Stimulated activated CD4-positive, alpha-beta T cell treated with anti-CD3 and anti-CD28 coated beads, Interleukin-2, amount 100 ng/mL, for 24 hours (primary cell): ENCODE measurements at regions not wholly inside any gene's neighbourhood (a gene's known extent, or its start where the extent isn't known, plus 50 kb on each side); places are given as distances from the start of the nearest gene placed in this dataset.
A peak's percentile ranks its signal among the peaks of the same experiment; 100 is the strongest.
"Not testable (repeated sequence)": the region's sequence is repeated elsewhere in the genome, so short reads cannot be mapped to it uniquely, and the experiment has no call there.

Experiments
- DNase-seq, 2 donors: peaks; one replicate each; pipeline ENCODE4 v3.0.0-alpha.2; 2020

GRCh38 chrX:39052751-39053150 lies 251.5 kb downstream of the MID1IP1 start:
- no peak for DNase-seq

GRCh38 chrX:39058724-39059123 lies 257.5 kb downstream of the MID1IP1 start:
- no peak for DNase-seq

DNA sequence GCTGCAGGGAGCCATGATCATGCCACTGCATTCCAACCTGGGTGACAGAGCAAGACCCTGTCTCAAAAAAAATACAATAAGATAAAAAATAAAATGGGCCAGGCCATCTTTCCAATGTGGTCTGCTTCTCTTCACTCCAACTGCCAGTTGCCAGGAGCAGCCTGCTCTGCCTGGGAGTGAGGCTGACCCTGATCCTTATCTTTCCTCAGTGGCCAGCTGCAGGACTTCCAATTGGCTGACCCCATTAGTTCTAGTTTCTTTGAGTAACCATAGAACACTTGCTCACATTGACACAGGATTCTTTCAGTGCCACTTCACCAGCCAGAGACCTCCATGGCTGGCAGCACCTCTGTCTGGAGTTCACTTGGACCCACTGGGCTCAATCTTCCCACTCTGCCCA lies 258.6 kb downstream of the MID1IP1 start:
- DNase-seq = no peak

DNA sequence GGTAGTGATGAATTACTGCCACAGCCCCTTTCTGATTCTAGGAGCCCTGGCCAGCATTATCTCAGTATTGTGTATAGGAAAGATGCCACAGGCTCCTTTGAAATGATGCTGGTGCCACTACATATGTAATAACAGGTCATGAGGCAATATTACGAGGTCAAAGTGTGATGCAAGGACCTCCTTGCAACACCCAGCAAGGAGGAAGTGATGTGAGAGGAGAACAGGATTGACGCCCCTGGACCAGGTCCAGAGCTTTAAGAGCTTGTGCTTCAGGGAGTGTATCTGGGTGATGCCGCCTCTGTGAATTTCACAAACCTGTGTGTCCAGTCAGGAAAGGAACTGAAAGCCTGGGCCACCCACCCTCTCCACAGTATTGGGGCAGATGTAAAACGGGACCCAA lies 261.8 kb downstream of the MID1IP1 start:
- DNase-seq = no peak

- no peak for DNase-seq
Measured at GRCh38 chrX:39063702-39064101, 262.4 kb downstream of the MID1IP1 start.

- DNase-seq = no peak
Measured at GRCh38 chrX:39065051-39065871, 264.0 kb downstream of the MID1IP1 start.

GRCh38 chrX:39067866-39068265 lies 266.6 kb downstream of the MID1IP1 start:
- DNase-seq = no peak

DNA sequence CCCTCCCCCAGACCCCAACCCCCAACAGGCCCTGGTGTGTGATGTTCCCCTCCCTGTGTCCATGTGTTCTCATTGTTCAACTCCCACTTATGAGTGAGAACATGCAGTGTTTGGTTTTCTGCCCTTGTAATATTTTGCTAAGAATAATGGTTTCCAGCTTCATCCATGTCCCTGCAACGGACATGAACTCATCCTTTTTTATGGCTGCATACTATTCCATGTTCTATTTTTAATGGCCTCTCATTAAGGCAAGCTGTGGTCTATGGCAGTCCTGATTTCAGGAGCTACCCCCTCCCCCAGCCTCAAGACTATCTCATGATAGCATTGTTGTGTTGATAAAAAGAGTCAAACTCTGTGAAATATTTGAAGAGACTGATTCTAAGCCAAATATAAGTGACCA lies 267.4 kb downstream of the MID1IP1 start:
- DNase-seq = not testable (repeated sequence)

DNA sequence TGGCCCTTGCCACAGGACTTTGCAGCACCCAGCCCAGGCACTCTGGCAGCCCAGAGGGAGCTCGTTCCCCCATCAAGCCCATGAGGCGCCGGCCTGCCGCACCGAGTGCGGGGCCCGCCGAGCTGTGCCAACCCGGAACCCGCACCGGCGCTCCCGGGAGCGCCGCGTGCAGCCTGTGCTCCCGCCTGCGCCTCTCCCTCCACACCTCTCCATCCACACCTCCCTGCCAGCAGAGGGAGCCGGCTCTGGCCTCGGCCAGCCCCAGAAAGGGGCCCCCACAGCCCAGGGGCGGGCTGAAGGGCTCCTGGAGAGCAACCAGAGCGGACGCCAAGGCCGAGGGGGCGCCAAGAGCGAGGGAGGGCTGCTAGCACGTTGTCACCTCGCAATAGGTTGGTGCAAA lies 268.8 kb downstream of the MID1IP1 start:
- no peak for DNase-seq

GRCh38 chrX:39073131-39073530 lies 271.9 kb downstream of the MID1IP1 start:
- no peak for DNase-seq

GRCh38 chrX:39096599-39096998 lies 295.3 kb downstream of the MID1IP1 start:
- no peak for DNase-seq

- no peak for DNase-seq
Measured at GRCh38 chrX:39104745-39105144, 303.5 kb downstream of the MID1IP1 start.

- no peak for DNase-seq
Measured at GRCh38 chrX:39112143-39112542, 310.9 kb downstream of the MID1IP1 start.

DNA sequence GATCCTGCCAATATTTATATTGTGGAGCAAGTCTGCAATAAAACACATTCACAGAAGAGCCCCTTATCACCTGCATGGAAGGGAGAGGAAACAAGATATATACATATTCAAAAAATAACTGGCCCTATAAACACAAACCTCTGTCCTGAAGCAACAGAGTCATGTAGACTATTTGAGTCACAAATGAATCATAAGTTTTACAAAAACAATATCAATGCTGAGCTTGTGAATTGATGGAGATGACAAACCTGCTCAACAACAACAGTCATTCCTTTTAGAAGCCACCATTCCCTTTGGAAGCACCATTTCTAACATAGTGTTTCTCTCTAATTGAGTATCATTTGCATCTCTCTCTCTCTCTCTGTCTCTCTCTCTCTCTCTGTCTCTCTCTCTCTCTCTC lies 313.9 kb downstream of the MID1IP1 start:
- DNase-seq = no peak

GRCh38 chrX:39117101-39117500 lies 315.8 kb downstream of the MID1IP1 start:
- DNase-seq = no peak

DNA sequence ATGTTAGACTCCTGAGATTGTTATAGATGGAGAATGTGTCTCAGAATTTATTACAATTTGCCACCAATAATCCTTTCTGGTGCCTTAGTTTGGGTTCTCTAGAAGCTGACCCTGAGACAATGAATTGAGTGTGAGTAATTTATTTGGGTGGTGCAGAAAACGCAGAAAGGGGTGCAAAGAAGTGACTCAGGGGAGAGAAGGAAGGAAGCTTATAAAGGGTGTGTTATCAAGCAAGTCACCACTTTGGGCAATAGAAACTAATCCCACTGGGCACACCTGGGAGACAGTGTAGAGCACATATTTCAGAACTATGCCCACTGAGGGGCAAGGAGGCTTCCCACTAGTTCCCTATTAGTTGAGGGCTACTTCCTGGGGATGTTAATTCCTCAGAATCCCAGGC lies 320.6 kb downstream of the MID1IP1 start:
- DNase-seq = no peak

DNA sequence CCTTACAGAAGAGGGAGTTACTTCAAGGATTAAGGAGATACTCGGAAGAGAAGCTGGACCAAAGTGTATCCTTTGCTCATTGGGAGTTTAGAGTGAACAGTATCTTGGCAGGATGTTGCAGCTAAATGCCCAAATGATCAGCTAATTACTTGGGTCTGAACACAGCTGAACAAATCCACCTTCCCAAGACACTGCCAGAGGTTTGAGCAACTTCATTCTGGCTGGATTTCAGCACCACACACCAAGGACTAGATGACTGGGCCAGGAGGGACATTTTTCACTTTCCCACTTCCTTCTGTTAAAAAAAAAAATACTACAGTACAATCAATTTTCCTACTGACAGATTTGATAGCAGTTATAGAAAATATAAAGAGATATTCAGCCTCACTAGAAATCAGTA lies 324.6 kb downstream of the MID1IP1 start:
- no peak for DNase-seq

DNA sequence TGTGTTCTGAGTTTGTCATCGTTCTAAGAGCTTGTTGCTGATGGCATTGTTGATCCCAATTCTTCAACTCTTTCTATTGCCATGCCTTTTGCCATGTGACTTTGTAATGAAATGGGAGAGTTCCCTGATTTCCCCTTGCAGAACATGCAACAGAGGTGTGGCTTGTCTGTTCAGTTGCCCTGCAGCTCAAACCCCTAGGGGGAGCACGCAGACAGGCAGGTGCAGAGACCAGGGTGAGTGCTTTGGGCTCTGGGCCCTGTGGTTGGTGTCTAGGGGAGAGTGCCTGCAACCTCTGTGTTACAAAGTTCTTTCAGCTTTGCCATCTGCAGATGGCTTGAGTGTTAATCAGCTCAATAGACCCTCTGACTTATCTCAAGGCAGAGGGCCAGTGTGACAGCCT lies 332.7 kb downstream of the MID1IP1 start:
- DNase-seq = peak; percentile 19 to 25

GRCh38 chrX:39137363-39137954 lies 336.2 kb downstream of the MID1IP1 start:
- no peak for DNase-seq

- DNase-seq = no peak
Measured at GRCh38 chrX:39140581-39140980, 339.3 kb downstream of the MID1IP1 start.

DNA sequence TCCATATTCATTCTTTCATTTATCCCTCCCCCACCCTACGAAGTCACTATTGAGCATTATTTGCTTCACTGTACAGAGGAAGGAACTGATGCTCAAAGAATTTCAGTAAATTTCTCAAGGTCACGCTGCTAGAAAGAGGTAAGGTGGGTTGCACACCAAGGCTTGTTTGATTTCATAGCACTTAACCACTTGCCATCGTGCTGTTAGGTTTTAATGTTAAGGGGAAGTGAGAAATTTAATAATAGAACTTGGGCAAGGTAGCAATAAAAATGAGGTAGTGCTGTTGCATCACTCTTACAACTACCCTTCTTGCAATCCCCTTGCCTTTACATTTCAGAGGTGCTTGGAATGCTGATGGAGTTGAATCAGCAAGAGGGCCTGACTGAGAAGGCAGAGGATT lies 343.1 kb downstream of the MID1IP1 start:
- no peak for DNase-seq

DNA sequence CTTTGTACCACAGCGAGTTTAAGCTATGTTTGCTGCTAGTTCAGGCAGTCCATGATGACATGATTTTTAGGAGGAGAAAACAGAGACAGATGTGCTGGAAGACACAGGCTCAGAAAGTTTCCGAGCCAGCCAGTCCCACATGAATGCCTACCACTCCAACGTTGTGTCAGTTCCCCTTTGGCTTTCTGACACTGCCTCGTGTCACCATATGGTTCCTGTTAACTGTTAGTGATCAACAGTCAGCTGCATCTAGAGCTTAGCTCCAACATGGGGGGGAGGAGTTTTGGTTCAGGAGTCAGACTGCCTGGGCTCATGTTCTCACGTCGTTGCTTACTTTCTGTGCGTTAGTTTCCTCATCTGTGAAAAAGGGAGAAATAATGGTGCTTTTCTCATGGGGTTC lies 343.7 kb downstream of the MID1IP1 start:
- DNase-seq = no peak

DNA sequence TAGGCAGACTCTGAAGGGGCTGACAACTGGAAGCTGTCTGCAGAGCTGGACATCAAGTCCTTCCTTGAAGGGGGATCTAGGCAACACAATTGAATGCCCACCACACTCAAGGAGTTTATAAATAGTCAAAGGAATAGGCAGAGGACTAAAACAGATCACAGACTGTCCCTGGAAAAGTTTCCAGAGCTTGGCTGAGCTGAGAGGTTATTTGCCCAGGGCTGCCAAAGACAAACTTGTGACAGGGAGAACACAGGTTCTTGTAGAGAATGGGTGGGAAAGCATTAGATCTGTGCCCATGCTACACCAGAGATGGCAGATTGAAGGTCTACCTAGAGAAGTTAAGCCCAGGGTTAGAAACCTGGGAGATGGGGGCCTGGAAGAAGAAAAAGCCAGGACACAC lies 344.6 kb downstream of the MID1IP1 start:
- DNase-seq = no peak

DNA sequence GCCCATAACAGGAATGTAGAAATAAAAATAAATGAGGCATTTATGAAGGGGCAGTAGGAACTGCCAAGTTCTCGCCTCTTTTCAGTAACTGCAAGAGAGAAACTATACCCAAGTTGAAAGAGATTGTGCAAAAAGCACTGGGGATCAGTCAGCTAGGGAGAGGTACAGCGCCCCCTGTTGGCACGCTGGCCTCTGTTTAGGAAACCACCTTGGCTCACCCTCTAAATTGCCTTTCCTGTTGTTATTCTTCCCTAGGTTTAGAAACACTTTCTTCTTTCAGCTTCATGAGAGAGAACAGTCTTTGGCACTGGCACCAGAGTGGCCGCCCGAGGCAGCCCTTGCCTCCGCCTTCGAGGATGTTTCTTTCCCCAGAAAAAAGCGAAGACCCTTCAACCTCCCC lies 348.5 kb downstream of the MID1IP1 start:
- peak; percentile 72 to 73 for DNase-seq

- DNase-seq = no peak
Measured at GRCh38 chrX:39150220-39150619, 349.0 kb downstream of the MID1IP1 start.
